ENCODE measurements at regions not wholly inside any gene's neighbourhood (a gene's known extent, or its start where the extent isn't known, plus 50 kb on each side); places are given as distances from the start of the nearest gene placed in this dataset.

DNA sequence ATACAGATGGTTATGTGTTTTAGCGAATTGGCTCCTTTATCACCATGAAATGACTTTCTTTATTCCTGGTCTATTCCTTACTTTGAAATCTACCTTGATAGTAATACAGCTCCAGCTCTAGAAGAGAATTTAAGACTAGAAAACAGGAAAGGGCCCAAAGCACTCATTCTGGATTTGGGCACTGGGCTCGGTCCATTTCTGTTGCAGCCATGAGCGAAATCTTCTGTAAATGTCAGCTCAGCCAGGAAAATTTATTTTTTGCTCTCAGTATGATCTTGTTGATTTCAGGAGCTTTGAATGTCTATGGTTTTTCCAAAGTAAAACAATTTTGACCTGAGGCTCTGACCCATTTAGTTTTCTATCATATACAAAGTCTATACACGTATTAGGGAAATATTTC lies 104.1 kb downstream of the DIRAS2 start:
- WGBS, 2 donors = 83 to 89% methylated on average over 4 of the region's 4 CpGs
- Histone ChIP-seq H3K9me3 (no peaks in the 10 kb centered on the region), H3K27ac (no peak overlapping the region), H3K4me1 (no peaks in the 10 kb centered on the region), H3K27me3 (no peaks in the 10 kb centered on the region), H3K4me3 (no peak overlapping the region), H3K36me3 (no peaks in the 10 kb centered on the region)
- ATAC-seq (ENCODE audit: low FRiP score in 2 of 2) (no peak), DNase-seq (no peak)
- TF ChIP-seq POLR2AphosphoS5 (IDR thresholded peaks at IDR 0.05) = no peak

DNA sequence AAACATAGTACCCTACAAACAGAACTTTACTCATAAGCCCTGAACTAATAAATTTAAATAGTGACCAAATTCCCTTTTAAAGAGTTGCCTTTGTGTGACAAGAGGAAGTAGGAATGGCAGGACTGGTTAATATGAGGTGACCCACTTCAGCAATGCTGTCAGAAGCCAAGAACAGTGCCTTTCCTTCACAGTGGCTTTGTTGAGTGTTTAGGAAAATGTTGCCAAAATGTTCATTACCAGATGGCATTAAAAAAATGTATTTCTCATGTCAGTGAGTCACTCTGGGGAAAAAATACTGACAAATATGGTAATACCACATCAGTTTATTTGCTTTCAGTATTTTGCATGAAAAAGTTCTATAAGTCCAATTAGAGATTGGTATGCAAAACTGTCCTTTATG lies 103.3 kb downstream of the DIRAS2 start:
- Histone ChIP-seq H3K27me3 (no peaks in the 10 kb centered on the region), H3K27ac (no peak overlapping the region), H3K4me1 (no peaks in the 10 kb centered on the region), H3K36me3 (no peaks in the 10 kb centered on the region), H3K9me3 (no peaks in the 10 kb centered on the region), H3K4me3 (no peak overlapping the region)
- DNase-seq (no peak), ATAC-seq (ENCODE audit: low FRiP score in 2 of 2) (no peak)
- TF ChIP-seq POLR2A (IDR thresholded peaks at IDR 0.05) (no peak), POLR2AphosphoS5 (IDR thresholded peaks at IDR 0.05) (no peak), EP300 (IDR thresholded peaks at IDR 0.05) (no peak), CTCF (IDR thresholded peaks at IDR 0.05) (no peak)

- DNase-seq (no peak), ATAC-seq (ENCODE audit: low FRiP score in 2 of 2) (no peak)
- no peaks in the 10 kb centered on the region for H3K27me3 ChIP-seq
- H3K4me3 ChIP-seq = no peak overlapping the region
- H3K36me3 ChIP-seq = no peaks in the 10 kb centered on the region
- H3K4me1 ChIP-seq = no peaks in the 10 kb centered on the region
- no peaks in the 10 kb centered on the region for H3K9me3 ChIP-seq
- no peak overlapping the region for H3K27ac ChIP-seq
- TF ChIP-seq CTCF (IDR thresholded peaks at IDR 0.05) (no peak), POLR2A (IDR thresholded peaks at IDR 0.05) (no peak), EP300 (IDR thresholded peaks at IDR 0.05) (no peak), POLR2AphosphoS5 (IDR thresholded peaks at IDR 0.05) (no peak)
- WGBS, 2 donors = 87 to 97% methylated on average over 1 of the region's 1 CpG
Observed at GRCh38 chr9:90540734-90541133, 101.9 kb downstream of the DIRAS2 start.

DNA sequence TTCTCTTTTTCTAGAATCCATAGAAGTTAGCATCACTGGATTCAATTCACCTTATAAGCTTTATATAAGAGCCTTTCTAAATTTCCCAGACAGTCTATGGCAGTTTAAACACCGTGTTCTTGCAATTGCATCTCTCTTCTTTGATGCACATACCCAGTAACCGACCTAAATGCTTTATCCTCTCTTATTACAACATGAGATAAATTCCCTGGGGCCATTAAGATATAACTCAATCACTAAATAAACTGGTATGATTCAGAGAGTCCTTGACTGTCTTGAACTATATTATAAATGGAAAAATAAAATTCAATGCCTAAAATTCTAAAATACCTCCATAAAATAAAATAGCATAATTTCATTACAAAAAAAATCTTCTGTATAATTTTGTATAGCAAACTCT lies 98.1 kb downstream of the DIRAS2 start:
- no peak for TF ChIP-seq EP300 (IDR thresholded peaks at IDR 0.05)
- no peak for TF ChIP-seq POLR2AphosphoS5 (IDR thresholded peaks at IDR 0.05)
- TF ChIP-seq CTCF (IDR thresholded peaks at IDR 0.05) = no peak
- no peak for TF ChIP-seq POLR2A (IDR thresholded peaks at IDR 0.05)
- 81 to 83% methylated on average over 2 of the region's 2 CpGs for WGBS, 2 donors
- no peak for ATAC-seq (ENCODE audit: low FRiP score in 2 of 2)

DNA sequence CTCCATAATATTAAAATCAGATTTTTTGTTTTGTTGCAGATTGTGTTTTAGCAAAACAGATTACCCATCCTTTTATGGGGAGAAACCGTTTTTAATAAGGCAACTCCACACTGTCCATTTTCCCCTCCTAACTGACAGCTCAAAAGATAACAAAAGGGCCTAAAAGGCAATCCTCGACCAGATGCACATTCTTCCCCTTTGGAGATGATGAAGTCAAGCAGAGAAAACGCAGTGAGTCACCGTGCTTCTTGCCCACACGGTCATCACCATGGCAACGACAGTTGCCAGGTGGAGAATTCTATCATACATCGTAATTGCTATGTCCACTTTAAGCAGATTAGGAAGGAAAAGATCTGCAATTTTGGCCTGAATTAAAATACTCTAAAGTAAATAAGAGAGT lies 96.4 kb downstream of the DIRAS2 start:
- Histone ChIP-seq H3K27me3 (no peaks in the 10 kb centered on the region), H3K9me3 (peaks cover 0 to 4% (median 2%) of the 10 kb centered on the region in 4 donors), H3K4me3 (no peak overlapping the region), H3K4me1 (no peaks in the 10 kb centered on the region), H3K36me3 (no peaks in the 10 kb centered on the region), H3K27ac (no peak overlapping the region)
- DNase-seq (no peak), ATAC-seq (ENCODE audit: low FRiP score in 2 of 2) (no peak)
- WGBS, 2 donors = 50 to 51% methylated on average over 7 of the region's 7 CpGs
- TF ChIP-seq POLR2A (IDR thresholded peaks at IDR 0.05) (no peak), POLR2AphosphoS5 (IDR thresholded peaks at IDR 0.05) (no peak), CTCF (IDR thresholded peaks at IDR 0.05) (no peak), EP300 (IDR thresholded peaks at IDR 0.05) (no peak)

More for the DNA sequence above, 98.1 kb downstream of the DIRAS2 start:
- Histone ChIP-seq H3K4me3 (no peak overlapping the region), H3K27me3 (no peaks in the 10 kb centered on the region), H3K27ac (no peak overlapping the region), H3K4me1 (no peaks in the 10 kb centered on the region), H3K9me3 (peaks cover 0 to 4% (median 2%) of the 10 kb centered on the region in 4 donors), H3K36me3 (no peaks in the 10 kb centered on the region)
- DNase-seq = no peak

All from upper lobe of left lung (tissue), 6 donors.